ENCODE measurements at regions not wholly inside any gene's neighbourhood (a gene's known extent, or its start where the extent isn't known, plus 50 kb on each side); places are given as distances from the start of the nearest gene placed in this dataset.

- TF ChIP-seq, protein P1, sequence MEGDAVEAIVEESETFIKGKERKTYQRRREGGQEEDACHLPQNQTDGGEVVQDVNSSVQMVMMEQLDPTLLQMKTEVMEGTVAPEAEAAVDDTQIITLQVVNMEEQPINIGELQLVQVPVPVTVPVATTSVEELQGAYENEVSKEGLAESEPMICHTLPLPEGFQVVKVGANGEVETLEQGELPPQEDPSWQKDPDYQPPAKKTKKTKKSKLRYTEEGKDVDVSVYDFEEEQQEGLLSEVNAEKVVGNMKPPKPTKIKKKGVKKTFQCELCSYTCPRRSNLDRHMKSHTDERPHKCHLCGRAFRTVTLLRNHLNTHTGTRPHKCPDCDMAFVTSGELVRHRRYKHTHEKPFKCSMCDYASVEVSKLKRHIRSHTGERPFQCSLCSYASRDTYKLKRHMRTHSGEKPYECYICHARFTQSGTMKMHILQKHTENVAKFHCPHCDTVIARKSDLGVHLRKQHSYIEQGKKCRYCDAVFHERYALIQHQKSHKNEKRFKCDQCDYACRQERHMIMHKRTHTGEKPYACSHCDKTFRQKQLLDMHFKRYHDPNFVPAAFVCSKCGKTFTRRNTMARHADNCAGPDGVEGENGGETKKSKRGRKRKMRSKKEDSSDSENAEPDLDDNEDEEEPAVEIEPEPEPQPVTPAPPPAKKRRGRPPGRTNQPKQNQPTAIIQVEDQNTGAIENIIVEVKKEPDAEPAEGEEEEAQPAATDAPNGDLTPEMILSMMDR (IDR thresholded peaks at IDR 0.05; ENCODE audit: low read length) = no peak
- no peak for TF ChIP-seq EZH2 (IDR thresholded peaks at IDR 0.05; ENCODE audit: borderline replicate concordance, low read length)
Observed at GRCh38 chr4:37749398-37749988, 63.3 kb upstream of the RELL1 start.
